ENCODE measurements at regions not wholly inside any gene's neighbourhood (a gene's known extent, or its start where the extent isn't known, plus 50 kb on each side); places are given as distances from the start of the nearest gene placed in this dataset.

DNA sequence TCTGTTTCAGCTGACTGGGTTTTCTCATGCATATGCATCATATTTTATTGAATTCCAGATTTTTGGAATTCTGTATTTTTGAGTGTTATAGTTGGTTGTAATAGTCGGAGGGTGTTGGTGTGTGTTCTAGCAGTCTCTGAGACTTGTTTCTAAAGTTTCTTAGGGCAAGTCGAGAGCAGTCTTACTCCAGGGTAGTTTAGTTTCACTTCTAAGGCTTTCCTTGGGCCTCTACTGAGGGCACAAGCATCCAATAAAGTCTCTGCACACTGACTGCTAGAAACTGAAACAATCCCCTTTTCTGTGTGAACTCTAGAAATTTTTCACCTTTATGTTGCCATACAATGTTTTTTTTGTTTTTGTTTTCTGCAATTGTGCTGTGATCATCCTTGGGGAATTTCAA lies 663.7 kb upstream of the LRATD1 start:
- TF ChIP-seq, protein P1, sequence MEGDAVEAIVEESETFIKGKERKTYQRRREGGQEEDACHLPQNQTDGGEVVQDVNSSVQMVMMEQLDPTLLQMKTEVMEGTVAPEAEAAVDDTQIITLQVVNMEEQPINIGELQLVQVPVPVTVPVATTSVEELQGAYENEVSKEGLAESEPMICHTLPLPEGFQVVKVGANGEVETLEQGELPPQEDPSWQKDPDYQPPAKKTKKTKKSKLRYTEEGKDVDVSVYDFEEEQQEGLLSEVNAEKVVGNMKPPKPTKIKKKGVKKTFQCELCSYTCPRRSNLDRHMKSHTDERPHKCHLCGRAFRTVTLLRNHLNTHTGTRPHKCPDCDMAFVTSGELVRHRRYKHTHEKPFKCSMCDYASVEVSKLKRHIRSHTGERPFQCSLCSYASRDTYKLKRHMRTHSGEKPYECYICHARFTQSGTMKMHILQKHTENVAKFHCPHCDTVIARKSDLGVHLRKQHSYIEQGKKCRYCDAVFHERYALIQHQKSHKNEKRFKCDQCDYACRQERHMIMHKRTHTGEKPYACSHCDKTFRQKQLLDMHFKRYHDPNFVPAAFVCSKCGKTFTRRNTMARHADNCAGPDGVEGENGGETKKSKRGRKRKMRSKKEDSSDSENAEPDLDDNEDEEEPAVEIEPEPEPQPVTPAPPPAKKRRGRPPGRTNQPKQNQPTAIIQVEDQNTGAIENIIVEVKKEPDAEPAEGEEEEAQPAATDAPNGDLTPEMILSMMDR (IDR thresholded peaks at IDR 0.05; ENCODE audit: low read depth, low read length), result no peak
- no peak for TF ChIP-seq EZH2phosphoT487 (IDR thresholded peaks at IDR 0.05; ENCODE audit: low read depth)

Measured in OCI-LY3 (cell line).